ENCODE measurements at regions not wholly inside any gene's neighbourhood (a gene's known extent, or its start where the extent isn't known, plus 50 kb on each side); places are given as distances from the start of the nearest gene placed in this dataset.
A peak's percentile ranks its signal among the peaks of the same experiment; 100 is the strongest.
"Not testable (repeated sequence)": the region's sequence is repeated elsewhere in the genome, so short reads cannot be mapped to it uniquely, and the experiment has no call there.

- Mint-ChIP-seq H3K27ac (no peak overlapping the region), H3K27me3 (no peaks in the 10 kb centered on the region), H3K4me3 (no peak overlapping the region), H3K4me1 (ENCODE audit: low read depth in 2 of 2) (peaks cover 0 to 3% of the 10 kb centered on the region in 2 donors), H3K36me3 (ENCODE audit: insufficient read depth) (no peaks in the 10 kb centered on the region), H3K9me3 (no peaks in the 10 kb centered on the region)
- no peak for DNase-seq
- no peak for ATAC-seq (replicated peaks)
These were observed 189.1 kb upstream of the ZNF217 start for GRCh38 chr20:53782612-53783246.

- H3K4me3 Mint-ChIP-seq = no peak overlapping the region
- no peak overlapping the region for H3K27ac Mint-ChIP-seq
- no peak for ATAC-seq (replicated peaks)
- H3K4me1 Mint-ChIP-seq (ENCODE audit: low read depth in 2 of 2) = peaks cover 0 to 3% of the 10 kb centered on the region in 2 donors
- H3K9me3 Mint-ChIP-seq = no peaks in the 10 kb centered on the region
- H3K27me3 Mint-ChIP-seq = no peaks in the 10 kb centered on the region
- no peak for DNase-seq
- no peaks in the 10 kb centered on the region for H3K36me3 Mint-ChIP-seq (ENCODE audit: insufficient read depth)
These were observed 186.2 kb upstream of the ZNF217 start for GRCh38 chr20:53779822-53780221.

- no peak for ATAC-seq (replicated peaks)
- DNase-seq = no peak
- no peak overlapping the region for H3K27ac Mint-ChIP-seq
- no peak overlapping the region for H3K4me3 Mint-ChIP-seq
- H3K36me3 Mint-ChIP-seq (ENCODE audit: insufficient read depth) = no peaks in the 10 kb centered on the region
- H3K4me1 Mint-ChIP-seq (ENCODE audit: low read depth in 2 of 2) = peaks cover 0 to 3% of the 10 kb centered on the region in 2 donors
- H3K9me3 Mint-ChIP-seq = no peaks in the 10 kb centered on the region
- H3K27me3 Mint-ChIP-seq = no peaks in the 10 kb centered on the region
These were observed 185.1 kb upstream of the ZNF217 start for GRCh38 chr20:53778736-53779135.

GRCh38 chr20:53778041-53778516, 184.4 kb upstream of the ZNF217 start:
- DNase-seq = no peak
- Mint-ChIP-seq H3K9me3 (no peaks in the 10 kb centered on the region), H3K27me3 (no peaks in the 10 kb centered on the region), H3K4me1 (ENCODE audit: low read depth in 2 of 2) (peaks cover 0 to 3% of the 10 kb centered on the region in 2 donors), H3K4me3 (no peak overlapping the region), H3K36me3 (ENCODE audit: insufficient read depth) (no peaks in the 10 kb centered on the region), H3K27ac (no peak overlapping the region)
- no peak for ATAC-seq (replicated peaks)

GRCh38 chr20:53777402-53777801, 183.8 kb upstream of the ZNF217 start:
- not testable (repeated sequence) for H3K27me3 Mint-ChIP-seq; DNase-seq; H3K27ac Mint-ChIP-seq; H3K4me1 Mint-ChIP-seq (ENCODE audit: low read depth in 2 of 2); ATAC-seq (replicated peaks); H3K9me3 Mint-ChIP-seq; H3K36me3 Mint-ChIP-seq (ENCODE audit: insufficient read depth); H3K4me3 Mint-ChIP-seq

DNA sequence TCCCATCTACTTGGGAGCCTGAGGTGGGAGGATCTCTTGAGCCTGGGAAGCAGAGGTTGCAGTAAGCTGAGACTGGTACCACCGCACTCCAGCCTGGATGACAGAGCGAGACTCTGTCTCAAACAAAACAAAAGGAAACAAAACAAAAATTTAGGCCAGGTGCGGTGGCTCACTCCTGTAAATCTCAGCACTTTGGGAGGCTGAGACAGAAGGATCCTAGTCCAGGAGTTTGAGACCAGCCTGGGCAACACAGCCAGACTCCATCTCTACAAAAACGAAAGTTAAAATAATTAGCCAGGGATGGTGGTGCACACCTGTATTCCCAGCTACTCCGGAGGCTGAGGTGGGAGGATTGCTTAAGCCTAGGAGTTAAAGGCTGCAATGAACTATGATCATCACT, 183.2 kb upstream of the ZNF217 start:
- Mint-ChIP-seq H3K27ac (no peak overlapping the region), H3K9me3 (no peaks in the 10 kb centered on the region), H3K4me1 (ENCODE audit: low read depth in 2 of 2) (peaks cover 0 to 3% of the 10 kb centered on the region in 2 donors), H3K4me3 (no peak overlapping the region), H3K36me3 (ENCODE audit: insufficient read depth) (no peaks in the 10 kb centered on the region), H3K27me3 (no peaks in the 10 kb centered on the region)
- DNase-seq = no peak
- no peak for ATAC-seq (replicated peaks)

DNA sequence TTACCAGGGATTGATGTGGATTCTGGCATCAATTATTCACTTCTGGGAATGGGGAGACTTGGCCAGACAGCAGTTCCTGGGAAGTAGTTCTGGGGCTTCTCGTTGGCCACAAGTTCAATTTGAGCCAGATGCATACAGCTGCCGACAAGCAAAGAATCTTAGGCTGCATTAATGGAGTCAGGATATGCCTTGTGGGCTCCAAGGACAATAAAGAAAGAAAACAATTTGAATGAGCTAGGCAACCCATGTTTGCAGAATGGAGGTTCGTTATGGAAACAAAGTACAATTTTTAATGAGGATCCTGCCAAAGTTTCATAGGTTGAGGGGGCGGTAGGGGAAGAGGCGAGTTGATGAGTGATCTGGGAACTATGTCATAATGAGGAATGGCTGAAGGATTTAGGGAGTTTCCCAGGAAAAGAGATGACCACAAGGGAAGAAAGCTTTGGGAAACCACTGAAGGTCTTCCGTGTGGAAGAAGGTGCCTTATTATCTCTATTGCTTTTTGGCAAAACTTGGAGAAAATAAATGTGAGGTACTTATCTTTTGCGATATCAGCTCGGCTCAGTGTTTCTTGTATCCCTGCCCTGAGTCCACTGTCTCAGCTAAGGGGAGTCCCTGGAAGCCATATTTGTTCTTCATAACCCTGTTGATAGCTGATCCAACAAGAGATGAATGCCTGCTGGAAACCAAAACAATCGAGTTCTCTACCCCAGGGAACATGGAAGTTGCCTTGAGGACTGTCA, 181.0 kb upstream of the ZNF217 start:
- no peak for ATAC-seq (replicated peaks)
- H3K4me1 Mint-ChIP-seq (ENCODE audit: low read depth in 2 of 2) = peaks cover 0 to 3% of the 10 kb centered on the region in 2 donors
- H3K27me3 Mint-ChIP-seq = no peaks in the 10 kb centered on the region
- peak overlapping the region in 1 of 2 donors; percentile 42 for H3K27ac Mint-ChIP-seq
- no peaks in the 10 kb centered on the region for H3K9me3 Mint-ChIP-seq
- H3K4me3 Mint-ChIP-seq = no peak overlapping the region
- H3K36me3 Mint-ChIP-seq (ENCODE audit: insufficient read depth) = no peaks in the 10 kb centered on the region
- DNase-seq = no peak

GRCh38 chr20:53773792-53774401, 180.3 kb upstream of the ZNF217 start:
- no peak for DNase-seq
- no peak for ATAC-seq (replicated peaks)

DNA sequence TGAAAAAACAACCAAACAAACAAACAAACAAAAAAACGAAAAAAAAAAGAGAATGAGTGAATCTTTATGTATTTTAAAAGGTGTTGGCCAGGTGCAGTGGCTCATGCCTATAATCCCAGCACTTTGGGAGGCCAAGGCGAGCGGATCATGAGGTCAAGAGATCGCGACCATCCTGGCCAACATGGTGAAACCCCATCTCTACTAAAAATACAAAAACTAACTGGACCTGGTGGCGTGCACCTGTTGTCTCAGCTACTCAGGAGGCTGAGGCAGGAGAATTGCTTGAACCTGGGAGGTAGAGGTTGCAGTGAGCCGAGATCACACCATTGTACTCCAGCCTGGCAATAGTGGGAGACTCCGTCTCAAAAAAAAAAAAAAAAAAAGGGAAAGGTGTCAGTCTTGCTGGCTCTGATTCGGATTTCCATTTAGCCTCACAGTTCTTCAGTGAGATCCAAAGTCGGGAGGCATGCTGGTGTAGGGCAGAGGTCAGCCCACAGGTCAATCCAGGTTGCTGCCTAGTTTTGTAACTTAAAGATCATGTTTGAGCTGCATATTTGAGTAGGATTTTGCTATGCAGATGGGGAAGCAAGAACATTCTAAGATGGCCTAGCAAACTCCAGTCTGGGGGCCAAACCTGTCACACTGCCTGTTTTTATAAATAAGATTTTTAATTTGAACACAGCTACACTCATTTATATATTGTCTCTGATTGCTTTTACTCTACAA, 179.6 kb upstream of the ZNF217 start:
- not testable (repeated sequence) for H3K27me3 Mint-ChIP-seq; H3K4me3 Mint-ChIP-seq; H3K9me3 Mint-ChIP-seq; H3K36me3 Mint-ChIP-seq (ENCODE audit: insufficient read depth); H3K27ac Mint-ChIP-seq; ATAC-seq (replicated peaks); H3K4me1 Mint-ChIP-seq (ENCODE audit: low read depth in 2 of 2); DNase-seq

More at GRCh38 chr20:53773792-53774401, 180.3 kb upstream of the ZNF217 start:
- Mint-ChIP-seq H3K9me3 (no peaks in the 10 kb centered on the region), H3K4me3 (no peak overlapping the region), H3K36me3 (ENCODE audit: insufficient read depth) (no peaks in the 10 kb centered on the region), H3K27me3 (no peaks in the 10 kb centered on the region), H3K4me1 (ENCODE audit: low read depth in 2 of 2) (peaks cover 0 to 3% of the 10 kb centered on the region in 2 donors), H3K27ac (no peak overlapping the region)

DNA sequence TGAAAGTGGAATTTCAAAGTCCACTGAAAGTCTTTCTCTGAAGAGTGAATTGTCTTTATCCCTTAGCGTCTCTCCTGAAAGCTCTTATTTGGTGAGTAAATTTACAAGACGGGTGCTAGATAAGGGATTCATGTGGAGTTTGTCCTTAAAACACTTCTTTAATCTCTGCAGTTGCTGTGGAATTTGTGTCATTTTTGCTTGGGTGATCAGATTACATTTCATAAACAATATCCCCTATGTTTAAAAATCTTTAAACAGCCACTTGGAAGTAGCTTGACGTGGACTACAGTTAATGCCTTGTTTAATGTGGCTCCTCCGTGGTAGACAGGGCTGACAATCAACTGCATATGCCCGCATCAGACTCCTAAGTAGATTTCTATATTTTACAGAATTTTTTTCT, 175.4 kb upstream of the ZNF217 start:
- Mint-ChIP-seq H3K9me3 (no peaks in the 10 kb centered on the region), H3K4me3 (no peak overlapping the region), H3K27ac (no peak overlapping the region), H3K36me3 (ENCODE audit: insufficient read depth) (no peaks in the 10 kb centered on the region), H3K4me1 (ENCODE audit: low read depth in 2 of 2) (peaks cover 2 to 3% of the 10 kb centered on the region in 2 donors), H3K27me3 (no peaks in the 10 kb centered on the region)
- DNase-seq (no peak), ATAC-seq (replicated peaks) (no peak)

GRCh38 chr20:53768329-53768728, 174.7 kb upstream of the ZNF217 start:
- no peak for DNase-seq
- Mint-ChIP-seq H3K9me3 (no peaks in the 10 kb centered on the region), H3K27ac (no peak overlapping the region), H3K27me3 (no peaks in the 10 kb centered on the region), H3K36me3 (ENCODE audit: insufficient read depth) (no peaks in the 10 kb centered on the region), H3K4me3 (no peak overlapping the region), H3K4me1 (ENCODE audit: low read depth in 2 of 2) (peaks cover 2 to 3% of the 10 kb centered on the region in 2 donors)
- ATAC-seq (replicated peaks) = no peak

GRCh38 chr20:53767206-53767930, 173.7 kb upstream of the ZNF217 start:
- no peak for ATAC-seq (replicated peaks)
- H3K4me3 Mint-ChIP-seq = no peak overlapping the region
- H3K36me3 Mint-ChIP-seq (ENCODE audit: insufficient read depth) = no peaks in the 10 kb centered on the region
- H3K27me3 Mint-ChIP-seq = no peaks in the 10 kb centered on the region
- peaks cover 2 to 3% of the 10 kb centered on the region in 2 donors for H3K4me1 Mint-ChIP-seq (ENCODE audit: low read depth in 2 of 2)
- no peaks in the 10 kb centered on the region for H3K9me3 Mint-ChIP-seq
- H3K27ac Mint-ChIP-seq = no peak overlapping the region
- no peak for DNase-seq

GRCh38 chr20:53764415-53764800, 170.8 kb upstream of the ZNF217 start:
- Mint-ChIP-seq H3K27me3 (no peaks in the 10 kb centered on the region), H3K27ac (no peak overlapping the region), H3K4me1 (ENCODE audit: low read depth in 2 of 2) (peaks cover 2 to 3% of the 10 kb centered on the region in 2 donors), H3K4me3 (no peak overlapping the region), H3K9me3 (no peaks in the 10 kb centered on the region), H3K36me3 (ENCODE audit: insufficient read depth) (no peaks in the 10 kb centered on the region)
- DNase-seq = no peak
- no peak for ATAC-seq (replicated peaks)
